HEK293 (cell line): ENCODE measurements at regions not wholly inside any gene's neighbourhood (a gene's known extent, or its start where the extent isn't known, plus 50 kb on each side); places are given as distances from the start of the nearest gene placed in this dataset.

ENCODE experiments used
- CTCF ChIA-PET: fragments of 350-600 bp; formaldehyde crosslinking; extraction: SDS; loops from one replicate; lab custom pipeline; 2021; ENCODE audit warnings: antibody characterized with exemption; lab: Yijun Ruan, JAX
- POLR2A ChIA-PET: fragments of 300-600 bp; formaldehyde crosslinking; extraction: SDS; loops from one replicate; lab custom pipeline; 2020; ENCODE audit warnings: antibody characterized with exemption, inconsistent platforms; lab: Yijun Ruan, JAX
- H3K27ac ChIP-seq: fragments of 200-500 bp; sonication (Bioruptor generic); 2 replicates; pipeline ENCODE4 v1.5.1; 2014; ENCODE audit warnings: low read depth, low read length, control low read depth, inconsistent platforms; ENCODE audit errors: extremely low read depth
- H3K36me3 ChIP-seq, 2 experiments: fragments of 200-500 bp in 1 of 2; sonication (Bioruptor generic) in 1 of 2; 1 replicate in 1 of 2; 2 replicates in 1 of 2; pipeline ENCODE4 v1.5.1; 2014 to 2017; ENCODE audit warnings: inconsistent platforms in 2 of 2, low read length in 2 of 2; ENCODE audit not compliant: control insufficient read depth in 2 of 2, insufficient read depth in 1 of 2
- H3K4me1 ChIP-seq: fragments of 200-500 bp; sonication (Bioruptor generic); 2 replicates; pipeline ENCODE4 v1.5.1; 2014; ENCODE audit warnings: mild to moderate bottlenecking, low read length, inconsistent platforms; ENCODE audit not compliant: control insufficient read depth, insufficient read depth
- H3K4me3 ChIP-seq: 2 replicates; pipeline ENCODE4 v1.5.1; 2011; ENCODE audit warnings: low read depth, mild to moderate bottlenecking, control low read depth, low read length, moderate library complexity
- H3K9me3 ChIP-seq: fragments of 200-500 bp; sonication (Bioruptor generic); 2 replicates; pipeline ENCODE4 v1.5.1; 2014; ENCODE audit warnings: low read depth, low read length, inconsistent platforms; ENCODE audit not compliant: control insufficient read depth, insufficient read depth
- MYNN ChIP-seq: fragments of 450-650 bp; formaldehyde crosslinking; IDR thresholded peaks from 2 replicates; pipeline ENCODE4 v1.5.1; 2016; ENCODE audit warnings: missing biosample characterization, missing genetic modification characterization, borderline replicate concordance
- PRDM1 ChIP-seq: fragments of 450-650 bp; formaldehyde crosslinking; IDR thresholded peaks from 2 replicates; pipeline ENCODE4; 2016; ENCODE audit warnings: missing biosample characterization, missing genetic modification characterization
- ZBTB7A ChIP-seq: fragments of 450-650 bp; formaldehyde crosslinking; IDR thresholded peaks from 2 replicates; pipeline ENCODE4 v1.5.1; 2016; ENCODE audit warnings: low read depth, missing biosample characterization, missing genetic modification characterization
- ZNF10 ChIP-seq: fragments of 450-650 bp; formaldehyde crosslinking; IDR thresholded peaks from 2 replicates; pipeline ENCODE4 v1.5.1; 2017; ENCODE audit warnings: missing biosample characterization, missing genetic modification characterization
- ZNF133 ChIP-seq: fragments of 450-650 bp; formaldehyde crosslinking; IDR thresholded peaks from 2 replicates; pipeline ENCODE4 v1.5.1; 2016; ENCODE audit warnings: missing biosample characterization, missing genetic modification characterization
- ZNF24 ChIP-seq: fragments of 450-650 bp; formaldehyde crosslinking; IDR thresholded peaks from 2 replicates; pipeline ENCODE4 v1.5.1; 2016; ENCODE audit warnings: missing biosample characterization, missing genetic modification characterization
- ZNF292 ChIP-seq: fragments of 450-650 bp; formaldehyde crosslinking; IDR thresholded peaks from 2 replicates; pipeline ENCODE4 v1.5.1; 2016; ENCODE audit warnings: low read depth, missing biosample characterization, missing genetic modification characterization, borderline replicate concordance
- ZNF76 ChIP-seq: fragments of 450-650 bp; formaldehyde crosslinking; IDR thresholded peaks from 2 replicates; pipeline ENCODE4; 2016; ENCODE audit warnings: low read depth, missing biosample characterization, missing genetic modification characterization, borderline replicate concordance
- ZNF768 ChIP-seq: fragments of 450-650 bp; formaldehyde crosslinking; IDR thresholded peaks from 2 replicates; pipeline ENCODE4 v1.5.1; 2018; ENCODE audit warnings: missing biosample characterization, mild to moderate bottlenecking, missing genetic modification characterization
- TF ChIP-seq, protein P1 (sequence below): fragments of 450-650 bp; formaldehyde crosslinking; IDR thresholded peaks from 2 replicates; pipeline ENCODE4 v1.5.1; 2017; ENCODE audit warnings: missing biosample characterization, missing genetic modification characterization
- TF ChIP-seq, protein P2 (sequence below): fragments of 450-650 bp; formaldehyde crosslinking; IDR thresholded peaks from 2 replicates; pipeline ENCODE4 v1.5.1; 2016; ENCODE audit warnings: missing biosample characterization, missing genetic modification characterization
- TF ChIP-seq, protein P3 (sequence below): fragments of 450-650 bp; formaldehyde crosslinking; IDR thresholded peaks from 2 replicates; pipeline ENCODE4 v1.5.1; 2016; ENCODE audit warnings: missing biosample characterization, missing genetic modification characterization
- TF ChIP-seq, protein P4 (sequence below): fragments of 450-650 bp; formaldehyde crosslinking; IDR thresholded peaks from 2 replicates; pipeline ENCODE4 v1.5.1; 2016; ENCODE audit warnings: missing biosample characterization, missing genetic modification characterization
- TF ChIP-seq, protein P5 (sequence below): fragments of 450-650 bp; formaldehyde crosslinking; IDR thresholded peaks from 2 replicates; pipeline ENCODE4 v1.5.1; 2016; ENCODE audit warnings: missing biosample characterization, missing genetic modification characterization
- TF ChIP-seq, protein P6 (sequence below): fragments of 450-650 bp; formaldehyde crosslinking; IDR thresholded peaks from 2 replicates; pipeline ENCODE4 v1.5.1; 2016; ENCODE audit warnings: missing biosample characterization, missing genetic modification characterization, borderline replicate concordance

DNA sequence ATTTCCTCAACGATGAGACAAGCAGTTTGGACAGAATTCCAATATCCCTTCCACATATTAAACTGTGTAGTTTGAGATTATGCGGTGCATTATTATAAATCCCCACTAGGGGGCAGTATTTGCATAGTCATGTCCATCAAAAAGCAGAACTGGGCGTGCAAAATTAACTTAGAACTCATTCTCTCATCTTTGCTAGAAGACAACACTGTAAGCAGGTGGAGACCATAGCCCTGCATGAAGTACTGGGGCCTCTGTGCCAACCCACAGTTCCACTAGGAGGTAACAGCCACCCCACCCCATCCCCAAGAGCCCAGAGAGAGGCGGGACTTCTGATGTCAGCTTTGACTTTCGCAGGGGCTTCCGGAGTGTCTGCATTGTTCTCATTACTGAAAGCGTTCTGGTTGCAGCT lies 106.6 kb upstream of the TMC3 start (continued):
- TF ChIP-seq, protein P1, sequence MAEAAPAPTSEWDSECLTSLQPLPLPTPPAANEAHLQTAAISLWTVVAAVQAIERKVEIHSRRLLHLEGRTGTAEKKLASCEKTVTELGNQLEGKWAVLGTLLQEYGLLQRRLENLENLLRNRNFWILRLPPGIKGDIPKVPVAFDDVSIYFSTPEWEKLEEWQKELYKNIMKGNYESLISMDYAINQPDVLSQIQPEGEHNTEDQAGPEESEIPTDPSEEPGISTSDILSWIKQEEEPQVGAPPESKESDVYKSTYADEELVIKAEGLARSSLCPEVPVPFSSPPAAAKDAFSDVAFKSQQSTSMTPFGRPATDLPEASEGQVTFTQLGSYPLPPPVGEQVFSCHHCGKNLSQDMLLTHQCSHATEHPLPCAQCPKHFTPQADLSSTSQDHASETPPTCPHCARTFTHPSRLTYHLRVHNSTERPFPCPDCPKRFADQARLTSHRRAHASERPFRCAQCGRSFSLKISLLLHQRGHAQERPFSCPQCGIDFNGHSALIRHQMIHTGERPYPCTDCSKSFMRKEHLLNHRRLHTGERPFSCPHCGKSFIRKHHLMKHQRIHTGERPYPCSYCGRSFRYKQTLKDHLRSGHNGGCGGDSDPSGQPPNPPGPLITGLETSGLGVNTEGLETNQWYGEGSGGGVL: no peak
- TF ChIP-seq, protein P2, sequence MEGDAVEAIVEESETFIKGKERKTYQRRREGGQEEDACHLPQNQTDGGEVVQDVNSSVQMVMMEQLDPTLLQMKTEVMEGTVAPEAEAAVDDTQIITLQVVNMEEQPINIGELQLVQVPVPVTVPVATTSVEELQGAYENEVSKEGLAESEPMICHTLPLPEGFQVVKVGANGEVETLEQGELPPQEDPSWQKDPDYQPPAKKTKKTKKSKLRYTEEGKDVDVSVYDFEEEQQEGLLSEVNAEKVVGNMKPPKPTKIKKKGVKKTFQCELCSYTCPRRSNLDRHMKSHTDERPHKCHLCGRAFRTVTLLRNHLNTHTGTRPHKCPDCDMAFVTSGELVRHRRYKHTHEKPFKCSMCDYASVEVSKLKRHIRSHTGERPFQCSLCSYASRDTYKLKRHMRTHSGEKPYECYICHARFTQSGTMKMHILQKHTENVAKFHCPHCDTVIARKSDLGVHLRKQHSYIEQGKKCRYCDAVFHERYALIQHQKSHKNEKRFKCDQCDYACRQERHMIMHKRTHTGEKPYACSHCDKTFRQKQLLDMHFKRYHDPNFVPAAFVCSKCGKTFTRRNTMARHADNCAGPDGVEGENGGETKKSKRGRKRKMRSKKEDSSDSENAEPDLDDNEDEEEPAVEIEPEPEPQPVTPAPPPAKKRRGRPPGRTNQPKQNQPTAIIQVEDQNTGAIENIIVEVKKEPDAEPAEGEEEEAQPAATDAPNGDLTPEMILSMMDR (tag by site-specific recombination): peak; percentile 55; the same call in 1 of the 2 replicates
- TF ChIP-seq MYNN (tag by site-specific recombination) (no peak), ZNF133 (tag by site-specific recombination) (no peak), ZNF24 (no peak), ZNF292 (tag by site-specific recombination) (no peak)

DNA sequence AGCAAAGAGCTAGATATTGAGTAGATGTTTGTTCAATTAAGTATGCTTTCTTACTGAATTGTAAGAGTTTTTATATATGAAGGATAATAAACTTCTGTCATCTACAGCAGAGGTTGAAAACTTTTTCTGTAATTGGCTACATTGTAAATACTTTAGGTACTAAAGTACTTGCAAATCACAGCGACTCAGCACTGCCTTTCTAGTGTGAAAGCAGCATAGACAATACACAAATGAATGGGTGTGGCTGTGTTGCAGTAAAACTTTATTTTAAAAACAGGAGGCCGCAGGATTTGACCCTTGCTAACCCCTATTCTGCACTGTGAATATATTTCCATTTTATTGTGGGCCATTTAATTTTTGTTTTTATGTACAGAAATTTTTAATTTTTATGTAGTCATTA lies 104.3 kb upstream of the TMC3 start:
- ChIA-PET CTCF (interaction anchor here (1.0 to 5.0 kb wide), 5 partner anchors 68 to 630 kb away, joined by 3 to 44 read pairs (median 4); no protein-coding TSS in a partner anchor), POLR2A (no interaction called here)
- H3K27ac ChIP-seq: no peak overlapping the region
- H3K36me3 ChIP-seq: no peaks in the 10 kb centered on the region
- H3K4me3 ChIP-seq: no peak overlapping the region
- no peaks in the 10 kb centered on the region for H3K9me3 ChIP-seq
- no peaks in the 10 kb centered on the region for H3K4me1 ChIP-seq
- TF ChIP-seq, protein P3, sequence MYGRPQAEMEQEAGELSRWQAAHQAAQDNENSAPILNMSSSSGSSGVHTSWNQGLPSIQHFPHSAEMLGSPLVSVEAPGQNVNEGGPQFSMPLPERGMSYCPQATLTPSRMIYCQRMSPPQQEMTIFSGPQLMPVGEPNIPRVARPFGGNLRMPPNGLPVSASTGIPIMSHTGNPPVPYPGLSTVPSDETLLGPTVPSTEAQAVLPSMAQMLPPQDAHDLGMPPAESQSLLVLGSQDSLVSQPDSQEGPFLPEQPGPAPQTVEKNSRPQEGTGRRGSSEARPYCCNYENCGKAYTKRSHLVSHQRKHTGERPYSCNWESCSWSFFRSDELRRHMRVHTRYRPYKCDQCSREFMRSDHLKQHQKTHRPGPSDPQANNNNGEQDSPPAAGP: no peak
- TF ChIP-seq ZBTB7A (tag by site-specific recombination) (no peak), PRDM1 (tag by site-specific recombination) (no peak), ZNF76 (tag by site-specific recombination) (no peak), ZNF10 (tag by site-specific recombination) (no peak), ZNF768 (tag by site-specific recombination) (no peak)
- TF ChIP-seq, protein P4, sequence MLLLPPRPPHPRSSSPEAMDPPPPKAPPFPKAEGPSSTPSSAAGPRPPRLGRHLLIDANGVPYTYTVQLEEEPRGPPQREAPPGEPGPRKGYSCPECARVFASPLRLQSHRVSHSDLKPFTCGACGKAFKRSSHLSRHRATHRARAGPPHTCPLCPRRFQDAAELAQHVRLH (tag by site-specific recombination): no peak
- TF ChIP-seq, protein P5, sequence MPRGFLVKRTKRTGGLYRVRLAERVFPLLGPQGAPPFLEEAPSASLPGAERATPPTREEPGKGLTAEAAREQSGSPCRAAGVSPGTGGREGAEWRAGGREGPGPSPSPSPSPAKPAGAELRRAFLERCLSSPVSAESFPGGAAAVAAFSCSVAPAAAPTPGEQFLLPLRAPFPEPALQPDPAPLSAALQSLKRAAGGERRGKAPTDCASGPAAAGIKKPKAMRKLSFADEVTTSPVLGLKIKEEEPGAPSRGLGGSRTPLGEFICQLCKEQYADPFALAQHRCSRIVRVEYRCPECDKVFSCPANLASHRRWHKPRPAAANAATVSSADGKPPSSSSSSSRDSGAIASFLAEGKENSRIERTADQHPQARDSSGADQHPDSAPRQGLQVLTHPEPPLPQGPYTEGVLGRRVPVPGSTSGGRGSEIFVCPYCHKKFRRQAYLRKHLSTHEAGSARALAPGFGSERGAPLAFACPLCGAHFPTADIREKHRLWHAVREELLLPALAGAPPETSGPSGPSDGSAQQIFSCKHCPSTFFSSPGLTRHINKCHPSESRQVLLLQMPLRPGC (tag by site-specific recombination): no peak
- TF ChIP-seq, protein P6, sequence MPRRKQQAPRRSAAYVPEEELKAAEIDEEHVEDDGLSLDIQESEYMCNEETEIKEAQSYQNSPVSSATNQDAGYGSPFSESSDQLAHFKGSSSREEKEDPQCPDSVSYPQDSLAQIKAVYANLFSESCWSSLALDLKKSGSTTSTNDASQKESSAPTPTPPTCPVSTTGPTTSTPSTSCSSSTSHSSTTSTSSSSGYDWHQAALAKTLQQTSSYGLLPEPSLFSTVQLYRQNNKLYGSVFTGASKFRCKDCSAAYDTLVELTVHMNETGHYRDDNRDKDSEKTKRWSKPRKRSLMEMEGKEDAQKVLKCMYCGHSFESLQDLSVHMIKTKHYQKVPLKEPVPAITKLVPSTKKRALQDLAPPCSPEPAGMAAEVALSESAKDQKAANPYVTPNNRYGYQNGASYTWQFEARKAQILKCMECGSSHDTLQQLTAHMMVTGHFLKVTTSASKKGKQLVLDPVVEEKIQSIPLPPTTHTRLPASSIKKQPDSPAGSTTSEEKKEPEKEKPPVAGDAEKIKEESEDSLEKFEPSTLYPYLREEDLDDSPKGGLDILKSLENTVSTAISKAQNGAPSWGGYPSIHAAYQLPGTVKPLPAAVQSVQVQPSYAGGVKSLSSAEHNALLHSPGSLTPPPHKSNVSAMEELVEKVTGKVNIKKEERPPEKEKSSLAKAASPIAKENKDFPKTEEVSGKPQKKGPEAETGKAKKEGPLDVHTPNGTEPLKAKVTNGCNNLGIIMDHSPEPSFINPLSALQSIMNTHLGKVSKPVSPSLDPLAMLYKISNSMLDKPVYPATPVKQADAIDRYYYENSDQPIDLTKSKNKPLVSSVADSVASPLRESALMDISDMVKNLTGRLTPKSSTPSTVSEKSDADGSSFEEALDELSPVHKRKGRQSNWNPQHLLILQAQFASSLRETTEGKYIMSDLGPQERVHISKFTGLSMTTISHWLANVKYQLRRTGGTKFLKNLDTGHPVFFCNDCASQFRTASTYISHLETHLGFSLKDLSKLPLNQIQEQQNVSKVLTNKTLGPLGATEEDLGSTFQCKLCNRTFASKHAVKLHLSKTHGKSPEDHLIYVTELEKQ (tag by site-specific recombination): no peak
- TF ChIP-seq, all 188 proteins: peak for 0
